ENCODE measurements at regions not wholly inside any gene's neighbourhood (a gene's known extent, or its start where the extent isn't known, plus 50 kb on each side); places are given as distances from the start of the nearest gene placed in this dataset.
"Not testable (repeated sequence)": the region's sequence is repeated elsewhere in the genome, so short reads cannot be mapped to it uniquely, and the experiment has no call there.

- TF ChIP-seq CTCF, POLR2A (IDR thresholded peaks at IDR 0.05): not testable (repeated sequence)
Measured at GRCh38 chr14:19201394-19202052, 232.6 kb downstream of the POTEG start.
